ENCODE measurements at regions not wholly inside any gene's neighbourhood (a gene's known extent, or its start where the extent isn't known, plus 50 kb on each side); places are given as distances from the start of the nearest gene placed in this dataset.

DNA sequence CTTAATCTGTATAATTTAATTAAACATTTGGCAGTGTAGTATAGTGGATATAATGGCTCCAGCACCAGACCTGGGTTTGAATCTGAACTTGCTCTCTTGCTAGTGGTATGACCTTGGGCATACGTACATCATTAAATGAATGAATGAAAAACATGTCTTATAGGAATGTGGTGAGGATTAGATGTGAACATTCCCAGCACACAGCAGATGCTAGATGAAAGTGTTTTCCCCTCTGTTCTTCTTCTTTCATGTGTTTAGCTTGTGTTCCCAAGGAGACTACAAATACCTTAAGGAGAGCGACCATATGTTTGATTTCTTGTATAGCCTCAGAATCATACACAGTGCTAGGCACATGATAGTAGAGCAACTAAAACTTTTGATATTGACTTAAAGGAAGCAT is 56.5 kb downstream of the CT47B1 start:
- Histone ChIP-seq H3K27me3 (ENCODE audit: control insufficient read depth, insufficient read depth, low read length) (peaks cover 66% of the 10 kb centered on the region), H3K9me3 (ENCODE audit: control insufficient read depth, insufficient read depth, low read length) (no peaks in the 10 kb centered on the region), H3K4me3 (ENCODE audit: low read depth, low read length) (no peak overlapping the region), H3K36me3 (ENCODE audit: control insufficient read depth, insufficient read depth, low read length) (no peaks in the 10 kb centered on the region), H3K9ac (ENCODE audit: low read depth, low read length) (no peak overlapping the region), H3K4me1 (ENCODE audit: control insufficient read depth, insufficient read depth, low read length) (no peaks in the 10 kb centered on the region)

DNA sequence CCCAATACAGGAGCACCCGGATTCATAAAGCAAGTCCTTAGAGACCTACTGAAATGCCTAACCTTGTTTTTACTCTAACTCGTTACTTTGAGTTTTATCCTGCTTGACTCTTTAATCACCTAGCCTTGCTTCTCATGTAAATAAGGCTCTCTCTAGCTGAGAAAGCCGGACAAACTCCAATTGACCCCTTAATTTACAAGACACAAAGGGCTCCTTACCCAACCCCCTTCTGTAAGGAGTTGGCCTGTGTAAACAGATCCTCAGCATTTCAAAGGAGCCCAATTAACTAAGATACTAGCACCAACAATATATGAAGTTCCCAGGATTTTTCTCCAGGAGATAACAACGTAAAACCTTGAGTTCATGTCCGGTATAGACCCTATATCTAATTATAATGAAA is 61.7 kb downstream of the CT47B1 start:
- H3K36me3 ChIP-seq (ENCODE audit: control insufficient read depth, insufficient read depth, low read length), result no peaks in the 10 kb centered on the region
- H3K27me3 ChIP-seq (ENCODE audit: control insufficient read depth, insufficient read depth, low read length), result peaks cover 63% of the 10 kb centered on the region
- peaks cover 10% of the 10 kb centered on the region for H3K9me3 ChIP-seq (ENCODE audit: control insufficient read depth, insufficient read depth, low read length)
- no peaks in the 10 kb centered on the region for H3K4me1 ChIP-seq (ENCODE audit: control insufficient read depth, insufficient read depth, low read length)
- H3K4me3 ChIP-seq (ENCODE audit: low read depth, low read length), result no peak overlapping the region
- no peak overlapping the region for H3K9ac ChIP-seq (ENCODE audit: low read depth, low read length)

DNA sequence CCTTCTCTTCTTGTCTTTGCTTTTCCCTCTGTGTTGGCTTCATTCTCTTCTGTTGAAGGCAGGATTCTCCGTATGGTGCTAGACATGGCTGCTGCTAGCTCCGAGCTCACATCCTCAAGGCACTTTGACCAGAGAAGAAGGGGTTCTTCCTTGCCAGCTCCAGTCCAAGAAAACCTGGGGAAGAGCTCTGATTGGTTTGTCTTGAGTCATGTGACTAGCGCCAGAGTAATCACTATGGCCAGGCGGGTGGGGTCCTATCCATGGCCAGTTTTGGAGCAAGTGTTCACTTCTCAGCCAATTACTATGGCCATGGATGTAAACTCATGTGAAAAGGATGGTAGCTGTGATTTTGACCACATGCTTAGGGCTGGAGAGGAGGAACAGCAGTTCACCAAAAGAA is 74.2 kb downstream of the CT47B1 start:
- Histone ChIP-seq H3K9ac (ENCODE audit: low read depth, low read length) (no peak overlapping the region), H3K4me3 (ENCODE audit: low read depth, low read length) (no peak overlapping the region), H3K9me3 (ENCODE audit: control insufficient read depth, insufficient read depth, low read length) (no peaks in the 10 kb centered on the region), H3K4me1 (ENCODE audit: control insufficient read depth, insufficient read depth, low read length) (no peaks in the 10 kb centered on the region), H3K36me3 (ENCODE audit: control insufficient read depth, insufficient read depth, low read length) (no peaks in the 10 kb centered on the region), H3K27me3 (ENCODE audit: control insufficient read depth, insufficient read depth, low read length) (peaks cover 72% of the 10 kb centered on the region)

DNA sequence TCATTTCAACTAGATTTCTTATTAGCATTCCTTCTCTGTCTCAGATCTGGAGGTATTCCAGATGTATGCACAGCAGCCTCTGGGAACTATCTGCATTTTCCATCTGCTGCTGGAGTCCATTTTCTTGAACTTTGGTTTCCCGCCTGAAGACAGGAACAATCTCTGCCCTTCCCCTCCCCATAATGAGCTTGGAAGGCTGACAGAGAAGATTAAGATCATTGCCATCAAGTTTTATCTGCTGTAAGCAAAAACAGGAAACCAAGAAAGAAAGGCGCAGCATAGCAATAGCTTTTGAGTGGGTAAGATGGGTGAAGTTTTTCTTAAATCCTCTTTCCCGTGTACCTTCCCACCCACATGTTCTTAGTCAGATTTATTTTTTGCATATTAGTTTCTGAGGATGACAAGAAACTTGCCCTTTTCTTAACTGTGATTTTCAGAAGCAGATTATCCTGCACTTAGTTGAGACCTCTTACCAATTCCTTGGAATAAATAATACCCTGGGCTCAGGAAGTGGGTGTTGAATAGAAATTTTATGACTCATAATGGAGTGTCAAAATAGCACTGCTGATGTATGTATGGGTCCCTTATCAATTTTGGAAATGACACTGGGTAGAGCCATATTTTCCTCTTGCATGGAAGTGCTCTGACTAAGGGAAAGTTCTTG is 78.3 kb downstream of the CT47B1 start:
- Histone ChIP-seq H3K4me3 (ENCODE audit: low read depth, low read length) (no peak overlapping the region), H3K9ac (ENCODE audit: low read depth, low read length) (no peak overlapping the region), H3K36me3 (ENCODE audit: control insufficient read depth, insufficient read depth, low read length) (no peaks in the 10 kb centered on the region), H3K4me1 (ENCODE audit: control insufficient read depth, insufficient read depth, low read length) (no peaks in the 10 kb centered on the region), H3K9me3 (ENCODE audit: control insufficient read depth, insufficient read depth, low read length) (no peaks in the 10 kb centered on the region), H3K27me3 (ENCODE audit: control insufficient read depth, insufficient read depth, low read length) (peaks cover 61% of the 10 kb centered on the region)

DNA sequence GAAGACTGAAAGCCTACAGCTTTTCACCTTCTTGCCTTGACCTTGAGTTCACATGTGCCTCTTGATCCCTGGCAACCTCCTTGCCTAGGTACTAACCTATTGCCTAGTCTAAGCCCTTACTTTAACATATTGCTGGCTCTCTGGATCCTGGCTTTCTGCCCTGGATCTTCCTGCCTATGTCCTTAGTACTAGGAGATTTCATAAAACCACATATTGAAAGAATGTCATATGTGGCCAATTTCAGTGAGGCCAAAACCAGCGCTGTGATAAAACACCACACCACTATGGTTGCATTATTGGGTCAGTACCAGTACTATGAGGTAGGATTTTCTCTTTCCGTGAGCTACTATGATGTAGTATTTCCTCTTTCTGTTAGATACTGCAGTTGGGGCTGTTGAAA is 80.4 kb downstream of the CT47B1 start:
- Histone ChIP-seq H3K9ac (ENCODE audit: low read depth, low read length) (no peak overlapping the region), H3K4me3 (ENCODE audit: low read depth, low read length) (no peak overlapping the region), H3K9me3 (ENCODE audit: control insufficient read depth, insufficient read depth, low read length) (no peaks in the 10 kb centered on the region), H3K27me3 (ENCODE audit: control insufficient read depth, insufficient read depth, low read length) (peaks cover 52% of the 10 kb centered on the region), H3K4me1 (ENCODE audit: control insufficient read depth, insufficient read depth, low read length) (no peaks in the 10 kb centered on the region), H3K36me3 (ENCODE audit: control insufficient read depth, insufficient read depth, low read length) (no peaks in the 10 kb centered on the region)

DNA sequence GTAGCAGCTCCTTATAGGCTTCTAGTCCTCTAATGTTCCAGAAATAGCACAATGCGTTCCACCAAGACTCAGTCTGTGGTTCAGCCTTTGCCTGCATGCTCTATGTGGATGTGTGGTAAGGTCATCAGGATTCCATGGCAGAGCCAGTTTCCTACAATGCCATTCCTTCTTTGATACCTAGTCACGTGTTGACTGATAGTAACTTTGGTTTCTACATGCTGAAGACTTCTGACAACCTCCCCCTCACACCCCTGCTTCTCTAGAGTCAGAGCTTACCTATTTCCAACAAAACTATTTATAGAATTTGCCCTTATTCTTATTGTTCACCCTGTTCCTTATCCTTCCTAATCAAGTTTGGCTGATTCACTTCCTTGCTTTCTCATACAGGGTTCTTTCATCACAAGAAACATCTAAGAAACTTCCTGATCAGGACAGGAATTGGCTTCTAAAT is 81.1 kb downstream of the CT47B1 start:
- Histone ChIP-seq H3K4me1 (ENCODE audit: control insufficient read depth, insufficient read depth, low read length) (no peaks in the 10 kb centered on the region), H3K9ac (ENCODE audit: low read depth, low read length) (no peak overlapping the region), H3K9me3 (ENCODE audit: control insufficient read depth, insufficient read depth, low read length) (no peaks in the 10 kb centered on the region), H3K4me3 (ENCODE audit: low read depth, low read length) (no peak overlapping the region), H3K36me3 (ENCODE audit: control insufficient read depth, insufficient read depth, low read length) (no peaks in the 10 kb centered on the region), H3K27me3 (ENCODE audit: control insufficient read depth, insufficient read depth, low read length) (peaks cover 52% of the 10 kb centered on the region)

DNA sequence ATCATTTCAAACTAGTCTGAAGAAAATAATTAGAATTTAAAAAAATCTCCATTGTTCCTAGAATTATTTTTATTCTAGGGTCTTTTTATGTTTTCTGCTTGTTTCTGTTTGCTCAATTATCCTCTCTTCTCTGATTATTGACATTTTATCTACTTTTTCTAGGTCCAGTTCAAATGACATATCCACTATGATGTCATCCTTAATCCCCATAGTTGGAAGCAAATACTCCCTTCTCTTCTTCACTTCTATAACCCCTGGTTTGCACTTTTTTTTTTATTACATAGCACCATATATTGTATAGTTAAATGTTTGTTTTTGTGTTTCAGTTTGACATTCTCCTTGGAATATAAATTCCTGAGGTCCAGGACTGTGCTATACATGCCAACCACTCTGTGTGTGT is 82.6 kb downstream of the CT47B1 start:
- no peaks in the 10 kb centered on the region for H3K9me3 ChIP-seq (ENCODE audit: control insufficient read depth, insufficient read depth, low read length)
- H3K36me3 ChIP-seq (ENCODE audit: control insufficient read depth, insufficient read depth, low read length), result no peaks in the 10 kb centered on the region
- no peak overlapping the region for H3K4me3 ChIP-seq (ENCODE audit: low read depth, low read length)
- H3K4me1 ChIP-seq (ENCODE audit: control insufficient read depth, insufficient read depth, low read length), result no peaks in the 10 kb centered on the region
- peaks cover 42% of the 10 kb centered on the region for H3K27me3 ChIP-seq (ENCODE audit: control insufficient read depth, insufficient read depth, low read length)
- no peak overlapping the region for H3K9ac ChIP-seq (ENCODE audit: low read depth, low read length)

DNA sequence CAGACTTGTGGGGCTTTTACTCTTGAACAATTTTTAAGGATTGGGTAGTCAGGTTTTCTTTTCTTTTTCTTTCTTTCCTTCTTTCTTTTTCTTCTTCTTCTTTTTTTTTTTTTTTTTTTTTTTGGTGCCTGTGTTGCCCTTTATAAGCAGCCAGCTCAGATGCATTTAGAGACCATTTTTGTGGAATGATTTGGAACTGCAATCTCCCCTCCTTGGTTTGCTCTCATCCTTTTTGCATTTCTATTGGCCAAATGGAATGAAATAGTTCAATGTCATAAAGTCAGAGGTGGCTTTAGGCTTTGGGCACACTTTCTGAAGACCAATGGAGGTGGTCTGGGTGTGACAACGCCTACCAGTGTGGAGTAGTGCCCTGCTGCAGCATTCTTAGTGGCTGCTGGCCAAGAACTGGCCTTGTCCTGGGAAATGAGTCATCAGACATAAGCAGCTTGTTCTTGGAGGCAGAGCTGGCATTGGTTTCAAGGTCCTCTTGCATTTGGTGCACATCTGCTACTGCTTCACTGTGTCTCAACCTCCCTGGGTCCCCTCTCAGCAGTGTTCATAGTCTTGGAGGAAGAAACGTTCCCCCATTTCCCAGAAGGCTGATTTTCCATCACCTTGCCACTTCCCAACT is 84.5 kb downstream of the CT47B1 start:
- H3K27me3 ChIP-seq (ENCODE audit: control insufficient read depth, insufficient read depth, low read length), result peaks cover 36% of the 10 kb centered on the region

DNA sequence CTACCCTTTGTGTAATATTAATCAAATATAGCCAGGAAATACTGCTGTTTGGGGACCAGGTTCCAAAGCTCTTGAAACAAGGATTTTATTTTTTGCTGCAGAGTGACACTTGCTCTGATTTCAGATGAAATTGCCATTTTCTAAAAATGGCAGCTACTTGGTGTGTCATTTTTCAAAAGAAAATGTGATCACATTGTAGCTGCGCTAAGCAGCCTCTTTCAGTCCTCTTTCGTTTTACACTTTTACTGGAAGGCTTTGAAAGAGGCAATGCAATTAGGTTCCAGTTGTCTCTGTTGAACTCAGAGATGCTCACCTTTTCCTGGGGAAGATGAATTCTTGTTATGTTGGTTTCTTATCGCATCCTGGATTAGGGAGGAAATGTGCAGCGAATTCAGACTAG is 85.1 kb downstream of the CT47B1 start:
- H3K9ac ChIP-seq (ENCODE audit: low read depth, low read length), result no peak overlapping the region
- H3K4me3 ChIP-seq (ENCODE audit: low read depth, low read length), result no peak overlapping the region
- H3K4me1 ChIP-seq (ENCODE audit: control insufficient read depth, insufficient read depth, low read length), result no peaks in the 10 kb centered on the region
- no peaks in the 10 kb centered on the region for H3K36me3 ChIP-seq (ENCODE audit: control insufficient read depth, insufficient read depth, low read length)
- H3K27me3 ChIP-seq (ENCODE audit: control insufficient read depth, insufficient read depth, low read length), result peaks cover 30% of the 10 kb centered on the region
- no peaks in the 10 kb centered on the region for H3K9me3 ChIP-seq (ENCODE audit: control insufficient read depth, insufficient read depth, low read length)

More for the DNA sequence above, 84.5 kb downstream of the CT47B1 start:
- Histone ChIP-seq H3K4me3 (ENCODE audit: low read depth, low read length) (no peak overlapping the region), H3K9ac (ENCODE audit: low read depth, low read length) (no peak overlapping the region), H3K36me3 (ENCODE audit: control insufficient read depth, insufficient read depth, low read length) (no peaks in the 10 kb centered on the region), H3K4me1 (ENCODE audit: control insufficient read depth, insufficient read depth, low read length) (no peaks in the 10 kb centered on the region), H3K9me3 (ENCODE audit: control insufficient read depth, insufficient read depth, low read length) (no peaks in the 10 kb centered on the region)

DNA sequence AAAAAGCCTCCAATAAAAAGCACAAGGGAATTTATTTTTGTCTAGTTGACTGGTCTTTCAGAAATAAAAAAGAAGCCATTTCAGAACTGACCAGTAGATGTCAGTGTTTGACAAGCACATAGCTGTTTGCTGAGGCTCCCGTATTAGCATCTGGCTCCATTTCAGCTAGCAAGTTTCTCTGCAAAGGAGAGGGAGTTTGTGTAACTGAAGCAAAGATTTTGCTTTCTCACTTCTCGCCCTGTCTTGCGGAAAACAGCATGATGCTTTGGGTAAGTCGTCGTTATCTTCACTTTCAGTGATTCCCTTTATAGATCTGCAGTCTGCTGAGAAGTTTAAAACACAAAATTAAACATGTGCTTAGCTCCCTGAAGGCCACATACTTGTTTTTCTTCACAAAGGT is 85.5 kb downstream of the CT47B1 start:
- Histone ChIP-seq H3K36me3 (ENCODE audit: control insufficient read depth, insufficient read depth, low read length) (no peaks in the 10 kb centered on the region), H3K9me3 (ENCODE audit: control insufficient read depth, insufficient read depth, low read length) (no peaks in the 10 kb centered on the region), H3K4me1 (ENCODE audit: control insufficient read depth, insufficient read depth, low read length) (no peaks in the 10 kb centered on the region), H3K4me3 (ENCODE audit: low read depth, low read length) (no peak overlapping the region), H3K27me3 (ENCODE audit: control insufficient read depth, insufficient read depth, low read length) (peaks cover 26% of the 10 kb centered on the region), H3K9ac (ENCODE audit: low read depth, low read length) (no peak overlapping the region)

DNA sequence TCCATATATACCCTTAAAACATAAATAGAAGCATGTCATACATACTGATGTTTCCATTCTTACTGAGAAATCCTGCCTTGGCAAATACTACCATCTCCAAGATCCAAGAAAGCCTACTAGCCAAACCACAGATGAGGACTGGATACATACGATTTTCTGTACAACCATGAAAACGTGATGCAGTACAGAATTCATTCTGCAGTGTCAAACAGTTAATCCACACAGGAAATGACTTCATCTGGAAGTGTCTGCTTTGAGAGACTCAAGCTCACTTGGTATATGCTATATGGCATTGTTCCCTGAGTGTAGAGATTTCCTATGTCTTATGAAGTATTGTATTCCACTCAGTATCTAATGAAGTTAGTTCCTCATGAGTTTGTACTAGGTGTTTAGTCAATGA is 94.3 kb downstream of the CT47B1 start:
- no peak overlapping the region for H3K4me3 ChIP-seq (ENCODE audit: low read depth, low read length)
- H3K27me3 ChIP-seq (ENCODE audit: control insufficient read depth, insufficient read depth, low read length), result peaks cover 3% of the 10 kb centered on the region
- H3K4me1 ChIP-seq (ENCODE audit: control insufficient read depth, insufficient read depth, low read length), result no peaks in the 10 kb centered on the region
- no peaks in the 10 kb centered on the region for H3K36me3 ChIP-seq (ENCODE audit: control insufficient read depth, insufficient read depth, low read length)
- H3K9me3 ChIP-seq (ENCODE audit: control insufficient read depth, insufficient read depth, low read length), result no peaks in the 10 kb centered on the region
- no peak overlapping the region for H3K9ac ChIP-seq (ENCODE audit: low read depth, low read length)

DNA sequence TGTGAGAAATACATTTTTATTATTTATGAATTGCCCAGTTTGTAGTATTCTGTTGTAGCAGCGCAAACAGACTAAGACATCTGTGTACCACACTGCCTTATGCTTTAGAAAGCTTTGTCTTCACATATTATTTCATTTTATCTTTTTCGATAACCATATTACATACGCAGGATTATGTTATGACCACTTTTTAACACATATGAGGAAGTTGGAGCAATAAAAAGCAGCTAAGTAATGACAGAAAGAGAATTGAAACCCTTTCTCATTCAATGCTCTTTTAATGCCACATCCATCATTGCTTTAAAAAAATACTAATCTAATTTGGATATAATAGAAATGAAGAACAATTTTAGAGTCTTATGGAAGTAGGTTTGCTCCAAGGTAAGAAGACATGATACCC is 99.7 kb downstream of the CT47B1 start:
- H3K36me3 ChIP-seq (ENCODE audit: control insufficient read depth, insufficient read depth, low read length), result no peaks in the 10 kb centered on the region
- H3K9ac ChIP-seq (ENCODE audit: low read depth, low read length), result no peak overlapping the region
- H3K4me3 ChIP-seq (ENCODE audit: low read depth, low read length), result no peak overlapping the region
- no peaks in the 10 kb centered on the region for H3K4me1 ChIP-seq (ENCODE audit: control insufficient read depth, insufficient read depth, low read length)
- H3K27me3 ChIP-seq (ENCODE audit: control insufficient read depth, insufficient read depth, low read length), result no peaks in the 10 kb centered on the region
- H3K9me3 ChIP-seq (ENCODE audit: control insufficient read depth, insufficient read depth, low read length), result no peaks in the 10 kb centered on the region

Data from iPS-15b (cell line).